ENCODE measurements at regions not wholly inside any gene's neighbourhood (a gene's known extent, or its start where the extent isn't known, plus 50 kb on each side); places are given as distances from the start of the nearest gene placed in this dataset.
"Not testable (repeated sequence)": the region's sequence is repeated elsewhere in the genome, so short reads cannot be mapped to it uniquely, and the experiment has no call there.

- H3K4me3 ChIP-seq (ENCODE audit: insufficient read length, low read depth), result no peak overlapping the region
- H3K9me3 ChIP-seq (ENCODE audit: insufficient read depth, low read length), result peaks cover 13% of the 10 kb centered on the region
- no peak overlapping the region for H3K9ac ChIP-seq (ENCODE audit: insufficient read length, low read depth)
- DNase-seq (ENCODE audit: low read depth, low spot score), result no peak
- TF ChIP-seq YY1 (IDR thresholded peaks at IDR 0.05; ENCODE audit: insufficient read depth, insufficient read length) (no peak), SUZ12 (IDR thresholded peaks at IDR 0.05; ENCODE audit: extremely low read depth, insufficient read depth, insufficient read length) (no peak), ZNF274 (IDR thresholded peaks at IDR 0.05; ENCODE audit: low read depth, low read length) (no peak)
- H3K27me3 ChIP-seq (ENCODE audit: insufficient read depth, insufficient read length), result no peaks in the 10 kb centered on the region
- no peaks in the 10 kb centered on the region for H3K4me1 ChIP-seq (ENCODE audit: insufficient read depth, insufficient read length)
- H3K36me3 ChIP-seq (ENCODE audit: insufficient read depth, insufficient read length, low read length), result no peaks in the 10 kb centered on the region
Observed at GRCh38 chr1:80143361-80143760, 1136.8 kb upstream of the ADGRL4 start.

- not testable (repeated sequence) for H3K9ac ChIP-seq (ENCODE audit: insufficient read length, low read depth); H3K27me3 ChIP-seq (ENCODE audit: insufficient read depth, insufficient read length); H3K4me1 ChIP-seq (ENCODE audit: insufficient read depth, insufficient read length); H3K4me3 ChIP-seq (ENCODE audit: insufficient read length, low read depth); DNase-seq (ENCODE audit: low read depth, low spot score); H3K9me3 ChIP-seq (ENCODE audit: insufficient read depth, low read length); H3K36me3 ChIP-seq (ENCODE audit: insufficient read depth, insufficient read length, low read length)
Observed at GRCh38 chr1:80137946-80138602, 1131.5 kb upstream of the ADGRL4 start.

GRCh38 chr1:80113168-80114038 lies 1106.9 kb upstream of the ADGRL4 start:
- Histone ChIP-seq H3K9ac (ENCODE audit: insufficient read length, low read depth) (no peak overlapping the region), H3K27me3 (ENCODE audit: insufficient read depth, insufficient read length) (no peaks in the 10 kb centered on the region), H3K4me1 (ENCODE audit: insufficient read depth, insufficient read length) (no peaks in the 10 kb centered on the region), H3K36me3 (ENCODE audit: insufficient read depth, insufficient read length, low read length) (no peaks in the 10 kb centered on the region), H3K4me3 (ENCODE audit: insufficient read length, low read depth) (no peak overlapping the region), H3K9me3 (ENCODE audit: insufficient read depth, low read length) (peaks cover 20% of the 10 kb centered on the region)
- TF ChIP-seq ZNF274 (IDR thresholded peaks at IDR 0.05; ENCODE audit: low read depth, low read length), result no peak
- TF ChIP-seq YY1 (IDR thresholded peaks at IDR 0.05; ENCODE audit: insufficient read depth, insufficient read length), result no peak
- TF ChIP-seq SUZ12 (IDR thresholded peaks at IDR 0.05; ENCODE audit: extremely low read depth, insufficient read depth, insufficient read length), result no peak
- no peak for DNase-seq (ENCODE audit: low read depth, low spot score)

GRCh38 chr1:80101159-80101558 lies 1094.6 kb upstream of the ADGRL4 start:
- H3K9ac ChIP-seq (ENCODE audit: insufficient read length, low read depth), result no peak overlapping the region
- TF ChIP-seq ZNF274 (IDR thresholded peaks at IDR 0.05; ENCODE audit: low read depth, low read length), result no peak
- DNase-seq (ENCODE audit: low read depth, low spot score), result no peak

DNA sequence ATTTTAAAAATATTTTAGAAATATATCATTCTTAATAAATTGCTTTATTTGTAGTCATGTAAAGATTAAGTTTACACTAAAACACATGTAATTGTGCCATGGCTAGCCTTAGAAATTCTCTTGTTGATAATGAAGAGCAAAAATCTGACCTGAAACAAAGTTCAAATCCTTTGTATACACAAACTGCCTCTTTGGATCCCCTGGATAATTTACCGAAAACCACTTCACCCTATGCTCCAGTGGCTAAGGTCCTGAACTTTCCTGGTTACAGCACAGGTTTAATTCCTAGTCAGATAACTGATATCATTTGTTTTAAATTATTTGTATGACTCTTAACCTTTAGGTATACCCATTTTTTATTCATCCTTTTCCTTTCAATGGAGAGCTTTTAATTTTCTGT lies 1093.2 kb upstream of the ADGRL4 start:
- H3K4me3 ChIP-seq (ENCODE audit: insufficient read length, low read depth), result no peak overlapping the region
- DNase-seq (ENCODE audit: low read depth, low spot score), result no peak
- no peak for TF ChIP-seq ZNF274 (IDR thresholded peaks at IDR 0.05; ENCODE audit: low read depth, low read length)
- no peak for TF ChIP-seq SUZ12 (IDR thresholded peaks at IDR 0.05; ENCODE audit: extremely low read depth, insufficient read depth, insufficient read length)
- no peak for TF ChIP-seq YY1 (IDR thresholded peaks at IDR 0.05; ENCODE audit: insufficient read depth, insufficient read length)
- H3K4me1 ChIP-seq (ENCODE audit: insufficient read depth, insufficient read length), result no peaks in the 10 kb centered on the region
- no peaks in the 10 kb centered on the region for H3K27me3 ChIP-seq (ENCODE audit: insufficient read depth, insufficient read length)
- H3K9ac ChIP-seq (ENCODE audit: insufficient read length, low read depth), result no peak overlapping the region
- H3K36me3 ChIP-seq (ENCODE audit: insufficient read depth, insufficient read length, low read length), result no peaks in the 10 kb centered on the region
- H3K9me3 ChIP-seq (ENCODE audit: insufficient read depth, low read length), result peaks cover 6% of the 10 kb centered on the region; the same call in 1 of the 2 replicates

More at GRCh38 chr1:80101159-80101558, 1094.6 kb upstream of the ADGRL4 start:
- H3K4me3 ChIP-seq (ENCODE audit: insufficient read length, low read depth), result no peak overlapping the region
- no peaks in the 10 kb centered on the region for H3K27me3 ChIP-seq (ENCODE audit: insufficient read depth, insufficient read length)
- peaks cover 6% of the 10 kb centered on the region; the same call in 1 of the 2 replicates for H3K9me3 ChIP-seq (ENCODE audit: insufficient read depth, low read length)
- H3K36me3 ChIP-seq (ENCODE audit: insufficient read depth, insufficient read length, low read length), result no peaks in the 10 kb centered on the region
- H3K4me1 ChIP-seq (ENCODE audit: insufficient read depth, insufficient read length), result no peaks in the 10 kb centered on the region

GRCh38 chr1:80085067-80085466 lies 1078.5 kb upstream of the ADGRL4 start:
- DNase-seq (ENCODE audit: low read depth, low spot score), result no peak
- TF ChIP-seq YY1 (IDR thresholded peaks at IDR 0.05; ENCODE audit: insufficient read depth, insufficient read length), result no peak
- TF ChIP-seq ZNF274 (IDR thresholded peaks at IDR 0.05; ENCODE audit: low read depth, low read length), result no peak
- TF ChIP-seq SUZ12 (IDR thresholded peaks at IDR 0.05; ENCODE audit: extremely low read depth, insufficient read depth, insufficient read length), result no peak
- Histone ChIP-seq H3K4me3 (ENCODE audit: insufficient read length, low read depth) (no peak overlapping the region), H3K27me3 (ENCODE audit: insufficient read depth, insufficient read length) (no peaks in the 10 kb centered on the region), H3K36me3 (ENCODE audit: insufficient read depth, insufficient read length, low read length) (no peaks in the 10 kb centered on the region), H3K4me1 (ENCODE audit: insufficient read depth, insufficient read length) (no peaks in the 10 kb centered on the region), H3K9me3 (ENCODE audit: insufficient read depth, low read length) (no peaks in the 10 kb centered on the region), H3K9ac (ENCODE audit: insufficient read length, low read depth) (no peak overlapping the region)

DNA sequence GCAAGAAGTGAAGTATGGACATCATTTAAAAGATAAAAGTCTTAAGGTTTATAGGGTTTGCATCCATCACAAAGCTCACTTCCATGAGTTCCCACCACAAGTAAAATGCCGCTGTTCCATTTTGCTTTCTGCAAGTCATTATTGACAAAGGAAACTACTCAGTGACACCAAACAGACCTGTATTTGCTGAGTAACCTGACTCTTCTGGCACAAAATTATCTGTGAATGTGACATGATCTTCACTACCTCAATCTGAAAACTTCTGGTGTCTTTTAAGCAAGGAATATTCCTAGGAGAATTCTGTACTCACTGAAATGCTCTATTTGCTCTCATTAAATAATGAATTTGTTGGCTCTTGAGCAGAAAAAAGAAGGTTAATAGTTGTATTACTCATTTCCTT lies 1077.4 kb upstream of the ADGRL4 start:
- no peak for DNase-seq (ENCODE audit: low read depth, low spot score)
- H3K4me3 ChIP-seq (ENCODE audit: insufficient read length, low read depth), result no peak overlapping the region
- no peaks in the 10 kb centered on the region for H3K36me3 ChIP-seq (ENCODE audit: insufficient read depth, insufficient read length, low read length)
- H3K4me1 ChIP-seq (ENCODE audit: insufficient read depth, insufficient read length), result no peaks in the 10 kb centered on the region
- H3K27me3 ChIP-seq (ENCODE audit: insufficient read depth, insufficient read length), result no peaks in the 10 kb centered on the region
- H3K9ac ChIP-seq (ENCODE audit: insufficient read length, low read depth), result no peak overlapping the region
- no peaks in the 10 kb centered on the region for H3K9me3 ChIP-seq (ENCODE audit: insufficient read depth, low read length)
- TF ChIP-seq ZNF274 (IDR thresholded peaks at IDR 0.05; ENCODE audit: low read depth, low read length) (no peak), YY1 (IDR thresholded peaks at IDR 0.05; ENCODE audit: insufficient read depth, insufficient read length) (no peak), SUZ12 (IDR thresholded peaks at IDR 0.05; ENCODE audit: extremely low read depth, insufficient read depth, insufficient read length) (no peak)
